NCI-H82 (cell line): ENCODE measurements at regions not wholly inside any gene's neighbourhood (a gene's known extent, or its start where the extent isn't known, plus 50 kb on each side); places are given as distances from the start of the nearest gene placed in this dataset.

Experiments used
- DNase-seq: peaks from one replicate; lab custom pipeline; 2025; lab: John Stamatoyannopoulos, UW

DNA sequence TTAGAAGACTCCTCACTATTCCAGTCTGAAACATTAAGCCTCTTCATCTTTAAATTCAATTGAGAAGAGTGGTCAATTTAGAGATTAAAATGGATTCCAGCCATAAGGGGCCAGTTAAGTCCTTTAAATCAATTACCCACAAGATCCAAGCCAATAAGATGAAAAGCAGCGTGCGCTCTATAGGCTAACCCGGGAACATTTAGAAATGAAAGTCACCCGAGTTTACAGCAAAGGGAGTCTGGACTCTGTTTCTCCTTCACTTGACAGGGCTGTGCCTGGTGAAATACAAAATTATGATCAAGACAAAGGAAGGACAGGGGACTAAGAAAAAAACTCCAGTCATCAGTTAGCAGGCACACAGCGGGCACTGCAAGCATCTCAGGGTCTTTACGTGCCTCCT lies 393.7 kb downstream of the QKI start:
- peak; percentile 95 for DNase-seq

DNA sequence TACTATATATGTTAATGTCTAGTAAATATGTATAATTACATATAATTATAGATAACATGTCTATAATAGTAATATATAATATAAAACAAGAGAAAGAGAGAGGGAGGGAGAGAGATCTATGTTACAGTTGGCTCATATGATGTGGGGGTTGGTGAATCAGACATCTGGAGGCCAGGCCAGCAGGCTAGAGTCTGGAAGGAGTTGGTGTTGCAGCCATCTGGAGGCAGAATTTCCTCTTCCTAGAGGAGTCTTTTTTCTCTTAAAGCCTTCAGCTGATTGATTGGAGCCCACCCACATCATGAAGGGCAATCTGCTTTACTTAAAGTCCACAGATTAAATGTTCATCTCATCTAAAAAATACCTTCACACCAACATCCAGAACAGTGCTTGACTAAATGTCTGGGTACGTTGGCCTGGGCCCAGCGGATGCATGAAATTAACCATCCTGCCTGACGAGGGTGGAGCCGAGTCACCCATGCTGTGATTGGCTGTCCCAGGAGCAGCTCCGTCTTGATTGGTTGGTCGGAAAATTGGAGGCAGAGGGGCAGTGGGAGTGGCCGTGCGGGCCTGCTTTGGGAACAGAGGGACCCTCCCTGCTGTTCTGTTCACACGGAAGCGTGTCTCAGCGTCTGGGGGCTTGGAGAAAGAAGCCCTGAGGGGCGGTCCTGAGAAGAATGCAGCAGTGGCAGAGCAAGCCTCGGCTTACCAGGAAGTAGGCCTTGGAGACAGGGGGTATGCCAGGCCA lies 392.4 kb downstream of the QKI start:
- peak; percentile 93 for DNase-seq

DNA sequence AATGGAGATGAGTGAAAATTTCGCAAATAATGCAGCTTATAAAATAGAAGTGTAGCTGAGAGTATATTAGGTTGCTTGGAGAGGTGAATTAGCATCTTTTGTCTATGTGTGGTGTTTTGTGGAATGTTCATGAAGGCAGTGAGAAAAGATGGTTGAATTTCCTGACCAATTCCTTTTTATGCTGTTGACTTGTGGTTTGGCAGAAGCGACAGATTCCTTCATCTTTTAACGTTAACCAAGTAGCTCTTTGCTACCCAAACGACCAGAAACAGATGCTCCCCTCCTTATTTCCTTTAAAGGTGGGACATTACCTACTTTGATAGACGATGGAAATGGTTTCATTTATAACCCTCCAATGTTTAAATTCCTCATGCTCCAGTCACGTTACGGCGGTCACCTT lies 390.5 kb downstream of the QKI start:
- no peak for DNase-seq

DNA sequence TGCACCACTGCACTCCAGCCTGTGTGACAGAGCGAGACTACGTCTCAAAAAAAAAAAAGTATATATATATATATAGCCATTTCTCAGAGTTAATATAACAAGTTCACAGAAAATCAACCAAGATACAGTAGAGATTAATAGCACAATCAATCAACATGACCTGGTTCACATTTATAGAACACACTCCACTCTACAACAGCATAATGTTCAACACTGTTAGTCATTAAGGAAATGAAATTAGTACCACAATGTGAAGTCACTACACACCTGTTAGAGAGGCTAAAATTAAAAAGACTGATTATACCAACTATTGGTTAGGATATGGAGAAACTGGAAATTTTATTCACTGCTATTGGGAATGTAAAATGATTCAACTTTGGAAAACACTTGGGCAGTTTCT lies 387.7 kb downstream of the QKI start:
- DNase-seq, result no peak

DNA sequence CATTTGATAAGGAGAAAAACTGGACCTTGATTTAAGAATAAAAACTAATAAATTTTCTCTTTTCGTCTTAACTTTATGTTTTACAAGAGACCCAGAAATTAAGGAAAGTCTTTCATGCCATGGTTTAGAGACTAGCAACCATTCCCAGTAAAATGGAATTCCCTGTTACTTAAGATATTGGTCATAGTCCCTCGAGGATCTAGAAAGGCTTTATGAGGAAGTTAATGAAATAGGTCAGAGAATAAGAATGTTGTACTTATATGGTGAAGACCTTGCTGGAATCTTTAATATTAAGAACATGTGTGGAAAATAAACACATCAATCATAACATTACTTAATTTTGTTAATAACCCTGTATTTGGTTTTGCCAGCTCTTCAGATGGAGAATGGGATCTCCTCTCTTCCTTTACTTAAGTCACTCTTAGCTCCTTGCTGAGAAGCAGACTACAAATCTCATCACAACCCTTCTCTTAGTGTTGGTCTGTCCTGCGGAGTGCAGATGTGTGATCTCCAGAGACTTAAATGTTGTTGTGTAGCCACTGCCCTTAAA lies 382.9 kb downstream of the QKI start:
- DNase-seq, result no peak

DNA sequence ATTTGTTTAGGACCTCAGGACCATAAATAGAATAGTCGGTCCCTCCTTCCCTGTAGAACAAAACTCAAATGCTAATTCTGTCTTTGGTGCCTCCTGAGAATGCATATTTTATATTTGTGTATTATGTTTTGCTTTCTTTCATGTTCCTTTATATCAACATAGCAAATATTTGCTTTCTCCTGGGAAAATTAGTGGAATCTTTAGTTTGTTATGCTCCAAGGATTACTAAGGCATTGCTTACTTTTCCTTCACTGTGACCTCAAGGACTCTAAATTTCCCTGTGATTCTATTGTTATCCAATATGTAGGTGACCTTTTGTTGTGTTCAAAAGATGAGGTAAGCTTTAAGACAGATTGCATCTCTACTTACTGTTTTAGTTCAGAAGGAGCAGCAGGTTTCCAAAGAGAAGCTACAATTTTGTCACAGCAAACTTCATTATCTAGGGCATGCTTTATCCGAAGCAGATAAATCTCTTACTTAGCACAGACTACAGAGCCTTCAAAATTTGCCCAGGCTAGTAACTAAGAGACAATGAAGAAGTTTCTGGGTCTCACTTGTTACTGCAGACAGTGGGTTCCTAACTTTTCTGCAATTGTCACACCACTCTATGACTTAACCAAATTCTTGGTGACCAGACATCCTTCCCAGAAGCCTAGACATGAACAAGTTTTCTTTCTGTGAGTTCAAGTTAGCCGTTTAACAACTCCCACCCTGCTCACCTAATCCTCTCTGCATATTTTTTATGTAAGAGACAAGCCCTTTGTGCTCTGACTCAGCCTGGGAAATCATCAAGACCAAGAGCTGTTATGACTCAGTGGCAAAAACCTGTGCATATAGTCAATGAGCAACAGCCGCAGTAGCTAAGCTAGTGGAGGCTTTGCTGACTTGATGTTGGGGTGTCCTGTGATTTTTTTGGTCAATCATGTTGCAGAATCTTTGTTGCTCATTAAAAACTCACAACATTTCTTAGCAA lies 378.8 kb downstream of the QKI start:
- no peak for DNase-seq

DNA sequence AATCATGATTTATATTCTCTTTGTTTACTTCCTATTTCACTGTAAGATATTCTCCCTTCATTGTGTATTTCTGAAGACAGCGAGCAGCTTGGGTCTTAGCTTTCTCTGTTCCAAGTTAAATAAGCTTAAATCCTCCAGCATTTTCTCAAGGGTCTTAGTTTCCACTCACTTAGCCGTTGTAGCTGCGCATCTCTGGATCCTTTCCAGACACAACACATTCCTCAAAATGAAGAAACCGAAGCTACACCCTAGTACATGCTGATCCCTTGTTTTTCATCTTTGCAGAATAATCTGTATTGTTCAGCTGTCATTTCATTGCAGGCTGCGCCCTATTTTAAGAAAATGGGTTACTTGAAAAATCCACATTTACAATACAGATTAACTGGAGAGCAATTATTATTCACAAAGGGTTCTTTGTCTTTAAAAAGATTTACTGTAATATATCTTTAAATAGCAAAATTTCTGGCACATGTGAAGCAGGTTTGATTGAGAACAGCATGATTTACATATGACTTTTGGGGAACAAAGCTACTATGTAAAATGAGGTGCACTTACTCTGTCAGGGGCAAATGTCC lies 375.8 kb downstream of the QKI start:
- peak; percentile 77 for DNase-seq

DNA sequence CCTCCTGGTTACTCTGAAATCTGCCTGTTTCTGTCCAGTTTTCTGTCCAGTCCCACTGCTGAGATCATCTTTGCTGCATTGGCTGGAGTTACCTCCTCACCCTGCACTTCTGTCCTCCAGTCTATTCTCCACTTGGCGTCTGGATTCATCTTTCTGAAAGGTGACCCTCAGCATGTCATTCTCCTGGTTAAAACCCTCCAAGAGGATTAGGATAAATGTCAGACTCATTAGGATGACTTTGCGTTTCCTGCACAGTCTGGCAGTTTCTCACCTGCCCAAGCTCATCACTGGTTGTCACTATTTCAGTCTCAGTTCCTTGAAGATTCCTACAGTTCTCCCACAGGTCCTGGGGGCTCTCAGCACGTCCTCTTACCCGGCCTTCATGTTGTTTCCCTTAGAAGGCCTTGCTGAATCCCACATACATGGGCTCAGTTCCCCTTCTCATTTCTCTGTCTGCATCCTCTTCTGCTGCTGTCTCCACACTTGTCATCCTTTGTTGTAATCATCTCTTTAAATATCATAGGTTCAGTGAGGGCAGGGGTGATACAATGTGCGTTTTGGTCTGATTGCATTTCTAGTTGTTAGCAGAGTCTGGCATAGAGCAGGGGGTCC lies 374.8 kb downstream of the QKI start:
- DNase-seq, result peak; percentile 85

DNA sequence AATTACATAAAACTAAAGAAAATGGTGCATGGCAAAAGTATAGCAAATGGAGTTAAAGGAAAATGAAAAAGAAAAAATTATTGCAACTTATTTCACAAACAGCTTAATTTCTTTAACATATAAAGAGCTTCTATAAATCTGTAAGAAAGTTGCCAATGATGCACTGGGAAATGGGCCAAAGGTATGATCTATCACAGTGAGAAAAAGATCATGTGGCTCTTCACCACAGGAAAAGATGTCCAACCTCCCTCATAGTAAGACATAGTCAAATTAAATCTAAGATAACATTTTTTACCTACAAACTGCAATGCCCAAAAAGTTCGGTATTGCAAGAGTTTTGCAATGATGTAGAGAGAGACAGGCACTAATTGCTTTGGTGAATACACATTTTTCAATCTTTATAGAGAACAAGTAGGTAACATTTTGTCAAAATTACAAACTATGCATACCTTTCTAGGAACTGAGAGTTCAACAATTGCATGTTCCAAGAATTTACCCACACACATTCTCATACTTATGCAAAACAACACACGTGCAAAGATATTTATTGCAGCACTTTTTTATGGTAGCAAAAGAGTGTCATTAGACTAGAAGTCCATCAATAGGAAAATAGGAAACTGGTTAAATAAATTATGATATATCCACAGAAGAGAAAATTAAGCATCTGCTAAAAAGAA lies 372.6 kb downstream of the QKI start:
- DNase-seq, result no peak

DNA sequence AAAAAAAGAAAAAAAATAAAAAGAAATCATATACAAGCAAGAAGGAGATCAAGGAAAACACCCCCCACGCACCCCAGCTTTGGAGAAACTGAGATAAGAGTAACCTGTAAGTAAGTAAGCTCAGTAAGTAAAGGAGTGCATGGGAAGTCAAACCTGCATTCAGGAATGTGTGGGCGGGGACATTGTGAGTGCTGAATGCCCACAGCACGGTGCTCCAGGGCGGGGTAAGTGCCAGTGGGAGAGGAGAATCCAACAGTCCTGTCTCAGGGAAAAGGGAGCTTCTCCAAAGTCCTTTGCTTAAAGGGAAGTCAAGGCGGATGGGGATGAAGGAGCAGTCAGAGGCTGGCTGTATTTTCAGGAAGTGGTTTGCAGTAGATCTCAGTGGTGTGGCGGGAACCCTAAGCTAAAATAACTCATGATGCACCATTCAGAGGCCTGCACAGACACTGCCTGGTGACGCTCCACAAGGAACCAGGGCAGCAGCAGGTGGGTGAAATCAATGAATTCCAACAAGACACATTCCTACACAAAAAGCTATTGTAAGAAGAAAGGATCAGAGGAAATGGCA lies 368.0 kb downstream of the QKI start:
- no peak for DNase-seq

DNA sequence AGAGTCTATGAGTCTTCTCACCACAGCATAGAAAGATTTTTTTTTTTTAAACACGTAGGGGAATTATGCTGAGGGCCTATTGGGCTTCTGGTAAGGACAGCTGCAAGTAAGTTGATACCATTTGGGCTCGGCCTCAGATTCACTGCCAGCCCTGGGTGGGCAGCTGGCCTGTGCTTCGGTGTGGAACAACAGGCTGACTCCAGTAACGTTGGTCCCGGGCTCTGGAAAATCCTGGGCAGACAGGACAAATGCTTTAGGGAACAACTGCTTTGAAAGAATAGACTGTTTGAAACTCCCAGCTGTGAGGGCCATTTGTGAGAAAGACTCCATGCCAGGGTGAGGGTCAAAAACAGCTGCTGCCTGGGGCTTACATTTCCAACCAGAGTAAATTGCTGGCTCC lies 366.5 kb downstream of the QKI start:
- DNase-seq, result peak; percentile 64

DNA sequence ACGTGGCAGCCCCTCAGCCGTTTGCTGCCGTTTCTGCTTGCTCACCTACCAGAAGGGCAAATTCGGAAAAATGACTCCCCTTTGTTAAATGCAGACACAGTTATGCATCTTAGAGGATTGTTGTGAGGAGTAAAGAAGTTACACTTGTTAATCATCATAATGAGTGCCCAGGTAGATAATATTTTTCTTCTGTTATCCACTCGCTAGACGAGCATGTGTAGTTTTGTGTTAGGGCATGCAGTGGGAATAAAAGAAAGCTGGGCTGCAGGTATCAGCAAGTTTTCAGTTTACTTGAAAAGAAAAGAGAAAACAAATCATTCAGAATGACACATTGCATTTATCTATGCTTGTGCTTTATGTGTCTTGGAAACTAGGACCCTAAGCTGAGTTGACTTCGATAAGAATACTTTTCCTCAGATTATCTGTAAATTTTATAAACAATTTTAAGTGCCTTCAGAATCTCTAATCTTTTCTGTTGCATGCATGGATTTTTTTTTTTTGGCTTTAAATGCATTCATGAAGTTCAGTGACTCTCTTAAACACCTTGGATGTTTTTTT lies 365.3 kb downstream of the QKI start:
- no peak for DNase-seq

DNA sequence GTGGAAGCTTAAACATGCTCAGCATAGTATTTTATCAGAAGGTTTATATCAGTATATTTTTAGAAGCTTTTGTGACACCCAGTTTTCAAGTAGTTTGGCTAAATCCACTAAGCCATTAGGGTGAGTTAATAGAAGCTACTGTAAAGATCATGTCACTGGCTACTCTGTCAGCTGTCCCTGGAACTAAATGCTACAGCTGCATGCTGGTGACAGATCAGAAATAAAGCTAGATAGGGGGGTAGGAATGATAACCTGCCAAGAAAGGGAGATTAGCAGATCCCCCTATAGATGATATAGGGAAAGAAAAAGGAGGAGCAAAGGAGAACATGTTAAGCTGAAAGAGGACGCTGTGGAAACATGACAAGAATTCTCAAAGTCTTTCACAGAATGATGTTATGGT lies 363.2 kb downstream of the QKI start:
- no peak for DNase-seq

DNA sequence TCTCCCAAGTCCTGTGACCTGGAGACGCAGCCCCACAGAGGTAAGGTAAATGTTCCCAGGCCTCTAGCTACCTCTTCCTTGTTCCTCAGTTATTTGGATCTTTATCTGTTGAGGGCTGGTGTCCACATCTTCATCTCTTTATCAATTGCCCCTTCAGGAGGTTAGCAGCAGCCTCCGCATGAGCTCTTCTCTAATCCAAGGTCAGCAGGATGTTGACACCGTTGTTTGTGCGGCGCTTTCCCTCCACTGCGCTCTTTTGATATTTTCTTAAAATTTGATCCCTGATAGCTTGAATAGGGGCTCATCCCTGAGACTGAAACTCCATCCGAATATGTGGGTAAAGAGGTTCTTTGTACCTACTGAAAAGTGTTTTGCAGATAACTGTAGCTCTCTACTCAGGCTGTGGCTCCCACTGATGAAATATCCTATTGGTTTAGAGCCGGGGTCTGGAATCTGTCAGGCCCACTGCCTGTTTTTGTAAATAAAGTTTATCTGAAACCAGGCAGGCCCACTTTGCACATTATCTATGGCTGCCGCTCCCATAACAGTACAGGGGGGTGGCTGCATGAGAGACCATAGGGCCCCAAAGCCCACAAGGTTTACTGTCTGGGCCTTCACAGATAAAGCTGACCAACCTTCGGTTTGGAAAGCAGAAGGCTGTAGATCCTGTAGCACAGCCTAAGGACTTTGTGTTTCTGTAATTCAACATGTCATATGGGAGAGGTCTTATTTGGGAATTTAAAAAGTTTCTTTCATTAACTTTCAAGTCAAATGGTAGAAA lies 362.6 kb downstream of the QKI start:
- DNase-seq, result no peak

DNA sequence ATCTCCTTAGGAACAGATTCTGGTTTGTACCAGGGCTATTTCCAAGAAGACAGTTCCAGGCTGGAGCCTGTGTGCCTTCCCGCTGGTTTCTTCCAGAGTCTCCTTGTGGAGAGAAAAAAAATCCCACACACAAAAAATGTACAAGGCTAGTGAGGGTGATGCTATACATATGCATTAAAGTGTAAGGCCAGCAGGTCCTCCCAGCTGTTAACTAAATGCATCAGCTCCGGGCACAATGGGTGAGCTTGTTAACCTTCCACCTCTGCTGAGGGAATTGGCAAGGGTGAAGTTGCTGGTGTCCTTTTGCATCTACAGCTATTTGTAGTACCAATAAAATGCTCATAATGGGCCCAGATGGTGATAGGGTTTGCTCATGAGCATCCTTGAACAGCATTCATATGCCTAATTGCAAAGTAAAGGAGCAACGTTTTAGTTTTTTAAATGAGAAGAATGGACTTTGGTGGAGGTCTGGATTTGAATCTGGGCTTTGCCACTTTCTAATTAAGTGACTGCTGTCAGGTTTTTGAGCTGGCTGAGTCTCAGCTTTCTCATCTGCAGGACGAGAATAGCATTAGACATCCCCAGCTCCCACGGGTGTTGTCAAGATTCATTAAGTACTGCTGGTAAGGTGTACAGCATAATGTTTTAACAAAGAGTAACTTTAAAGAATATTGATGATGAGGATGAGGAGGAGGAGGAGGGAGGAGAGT lies 361.8 kb downstream of the QKI start:
- no peak for DNase-seq

DNA sequence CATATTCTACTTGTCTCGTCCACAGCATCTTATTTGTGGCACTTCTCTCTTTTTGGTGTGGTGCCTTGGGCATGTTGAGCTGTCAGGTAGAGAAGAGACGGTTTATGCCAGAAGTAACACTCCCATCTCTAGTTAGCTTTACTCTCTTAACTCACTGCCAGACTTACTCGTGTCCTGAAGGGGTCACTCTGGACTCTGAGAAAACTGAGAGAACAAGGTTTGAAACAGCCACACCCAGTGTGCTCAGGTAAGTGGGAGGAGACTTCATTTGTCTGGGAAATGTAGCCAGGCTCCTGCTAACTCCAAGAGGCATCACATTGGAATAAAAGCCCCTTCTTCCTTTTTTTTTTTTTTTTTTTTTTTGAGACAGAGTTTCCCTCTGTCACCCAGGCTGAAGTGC lies 360.8 kb downstream of the QKI start:
- no peak for DNase-seq

DNA sequence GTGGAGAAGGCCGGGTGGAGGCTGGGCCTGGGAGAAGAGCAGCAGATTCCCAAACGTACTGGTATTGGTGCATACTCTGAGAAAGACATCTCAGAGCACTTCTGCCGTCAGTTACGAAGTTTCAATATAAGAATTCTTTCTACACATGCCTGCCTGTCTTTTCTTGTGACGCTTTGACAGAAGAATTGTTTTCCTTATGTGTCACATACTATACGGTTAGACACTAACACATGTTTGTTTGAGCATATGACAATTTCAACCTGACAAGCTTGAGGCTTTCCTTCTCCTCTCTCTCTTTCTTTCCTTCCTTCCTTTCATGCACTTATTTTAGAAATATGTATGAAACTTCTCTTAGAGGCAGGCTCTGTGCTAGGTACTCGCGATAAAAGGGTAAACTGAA lies 360.0 kb downstream of the QKI start:
- DNase-seq, result no peak

DNA sequence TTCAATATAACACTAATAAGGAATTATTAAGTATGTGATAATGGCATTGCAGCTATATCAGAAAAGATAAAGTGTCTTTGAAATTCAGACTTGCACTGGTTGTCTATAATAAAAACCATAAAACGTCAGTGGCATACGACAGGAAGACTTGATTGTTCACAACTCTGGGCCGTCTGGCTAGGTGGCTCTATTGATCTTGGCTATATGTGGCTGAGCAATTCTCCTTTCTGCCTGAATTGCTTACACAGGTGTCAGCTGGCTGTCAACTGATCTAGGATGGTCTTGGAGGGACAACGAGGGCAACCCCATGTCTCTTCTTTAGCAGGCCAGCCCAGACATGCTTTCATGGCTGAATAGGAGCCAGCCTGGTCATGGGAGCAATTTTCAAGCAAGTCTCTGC lies 359.1 kb downstream of the QKI start:
- DNase-seq, result no peak

DNA sequence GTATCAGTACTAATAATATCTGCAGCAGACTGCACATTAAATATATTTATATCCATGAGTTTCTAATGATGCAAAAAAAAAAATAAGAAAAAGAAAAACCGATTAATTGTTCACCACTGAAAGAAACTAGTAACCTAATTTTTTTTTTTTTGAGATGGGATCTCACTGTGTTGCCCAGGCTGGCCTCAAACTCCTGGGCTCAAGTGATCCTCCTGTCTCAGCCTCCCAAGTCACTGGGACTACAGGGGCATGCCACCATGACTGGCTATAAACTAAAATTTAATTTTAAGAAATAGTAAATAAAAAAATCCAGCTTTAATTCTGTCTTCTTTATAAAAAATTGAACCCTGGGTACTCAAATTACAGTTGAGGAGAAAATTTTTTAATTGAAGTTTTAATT lies 358.2 kb downstream of the QKI start:
- DNase-seq, result no peak

DNA sequence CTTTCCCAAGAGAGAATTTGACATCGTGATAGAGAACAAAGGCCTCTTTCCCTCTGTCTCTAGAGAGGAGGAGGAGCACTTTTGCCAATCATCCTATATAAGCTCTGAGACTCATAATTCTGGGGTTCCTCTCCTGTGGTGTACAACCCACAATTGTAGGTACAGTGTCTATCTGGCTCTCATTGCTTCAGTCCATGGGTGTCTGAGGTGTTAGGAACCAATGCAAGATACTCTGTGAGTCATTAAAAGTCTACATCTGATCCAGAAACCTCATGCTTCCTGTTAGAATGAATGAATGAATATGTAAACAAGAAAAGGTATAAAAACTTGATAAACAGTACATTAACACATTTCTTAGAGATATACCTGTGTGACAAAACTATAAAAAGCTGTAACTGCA lies 356.7 kb downstream of the QKI start:
- no peak for DNase-seq
